ENCODE measurements at regions not wholly inside any gene's neighbourhood (a gene's known extent, or its start where the extent isn't known, plus 50 kb on each side); places are given as distances from the start of the nearest gene placed in this dataset.
"Not testable (repeated sequence)": the region's sequence is repeated elsewhere in the genome, so short reads cannot be mapped to it uniquely, and the experiment has no call there.

DNA sequence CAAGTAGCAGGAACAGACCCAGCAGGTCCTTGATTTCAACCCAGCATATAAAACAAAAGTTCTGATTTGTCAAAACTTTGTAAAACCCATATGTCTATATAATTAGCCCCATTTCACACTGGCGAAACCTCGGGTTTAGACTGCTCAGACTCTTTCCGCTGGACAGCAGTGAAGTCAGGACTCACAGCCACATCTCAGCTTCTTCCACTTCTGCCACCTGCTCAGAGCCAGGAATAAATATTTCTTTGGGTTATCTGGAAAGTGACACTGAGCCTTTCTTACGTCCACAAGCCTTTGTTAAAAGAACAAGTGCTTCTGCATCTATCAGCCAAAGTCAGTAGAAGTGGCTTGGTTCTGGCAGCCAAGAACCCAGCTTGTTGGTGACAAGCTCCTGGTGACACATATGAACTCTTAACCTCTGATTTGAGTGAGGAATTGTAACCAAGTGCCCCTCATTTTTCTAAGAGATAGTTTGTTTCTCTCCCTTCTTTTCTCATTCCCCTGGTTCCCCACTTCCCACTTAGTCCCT lies 118.1 kb upstream of the CHD2 start:
- peaks cover 4% of the 10 kb centered on the region for H3K9me3 Mint-ChIP-seq (ENCODE audit: low read depth, unreplicated experiment)
- intact Hi-C loops (cut with micrococcal nuclease; ENCODE audit: unreplicated experiment) = no loop called here
- no peak overlapping the region for H3K27ac Mint-ChIP-seq (ENCODE audit: unreplicated experiment)
- H3K4me1 Mint-ChIP-seq (ENCODE audit: low read depth, unreplicated experiment) = no peaks in the 10 kb centered on the region
- no TSS peak for BruUV-seq (replicated peaks)
- no peak for DNase-seq
- peaks cover 4% of the 10 kb centered on the region for H3K36me3 Mint-ChIP-seq (ENCODE audit: insufficient read depth, unreplicated experiment)
- no peak overlapping the region for H3K4me3 Mint-ChIP-seq (ENCODE audit: low read depth, unreplicated experiment)
- TF ChIP-seq, protein P1, sequence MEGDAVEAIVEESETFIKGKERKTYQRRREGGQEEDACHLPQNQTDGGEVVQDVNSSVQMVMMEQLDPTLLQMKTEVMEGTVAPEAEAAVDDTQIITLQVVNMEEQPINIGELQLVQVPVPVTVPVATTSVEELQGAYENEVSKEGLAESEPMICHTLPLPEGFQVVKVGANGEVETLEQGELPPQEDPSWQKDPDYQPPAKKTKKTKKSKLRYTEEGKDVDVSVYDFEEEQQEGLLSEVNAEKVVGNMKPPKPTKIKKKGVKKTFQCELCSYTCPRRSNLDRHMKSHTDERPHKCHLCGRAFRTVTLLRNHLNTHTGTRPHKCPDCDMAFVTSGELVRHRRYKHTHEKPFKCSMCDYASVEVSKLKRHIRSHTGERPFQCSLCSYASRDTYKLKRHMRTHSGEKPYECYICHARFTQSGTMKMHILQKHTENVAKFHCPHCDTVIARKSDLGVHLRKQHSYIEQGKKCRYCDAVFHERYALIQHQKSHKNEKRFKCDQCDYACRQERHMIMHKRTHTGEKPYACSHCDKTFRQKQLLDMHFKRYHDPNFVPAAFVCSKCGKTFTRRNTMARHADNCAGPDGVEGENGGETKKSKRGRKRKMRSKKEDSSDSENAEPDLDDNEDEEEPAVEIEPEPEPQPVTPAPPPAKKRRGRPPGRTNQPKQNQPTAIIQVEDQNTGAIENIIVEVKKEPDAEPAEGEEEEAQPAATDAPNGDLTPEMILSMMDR (IDR thresholded peaks at IDR 0.05; ENCODE audit: unreplicated experiment) = no peak
- no peaks in the 10 kb centered on the region for H3K27me3 Mint-ChIP-seq (ENCODE audit: unreplicated experiment)
- CTCF ChIA-PET = no interaction called here

DNA sequence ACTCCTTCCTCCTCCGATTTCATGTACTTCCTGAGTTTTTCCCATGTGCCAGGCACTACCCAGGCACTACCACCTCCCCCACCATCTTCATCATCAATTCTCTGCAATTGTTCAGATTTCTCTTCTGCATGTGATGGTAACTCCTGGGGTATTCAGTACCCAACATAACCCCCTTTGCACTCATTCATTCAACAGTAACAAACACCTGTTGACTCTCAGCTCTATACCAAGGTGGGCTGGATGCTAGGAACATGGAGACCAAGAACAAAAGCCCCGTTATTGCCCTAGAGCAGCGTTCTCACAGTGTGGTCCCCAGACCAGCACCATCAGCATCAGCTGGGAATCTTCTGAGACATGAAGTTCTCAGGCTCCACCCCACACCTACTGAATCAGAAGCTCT lies 113.0 kb upstream of the CHD2 start:
- no peaks in the 10 kb centered on the region for H3K9me3 Mint-ChIP-seq (ENCODE audit: low read depth, unreplicated experiment)
- no peaks in the 10 kb centered on the region for H3K4me1 Mint-ChIP-seq (ENCODE audit: low read depth, unreplicated experiment)
- H3K27ac Mint-ChIP-seq (ENCODE audit: unreplicated experiment) = no peak overlapping the region
- intact Hi-C loops (cut with micrococcal nuclease; ENCODE audit: unreplicated experiment) = no loop called here
- no peaks in the 10 kb centered on the region for H3K27me3 Mint-ChIP-seq (ENCODE audit: unreplicated experiment)
- no peak for DNase-seq
- CTCF ChIA-PET = interaction anchor here (1.1 kb wide), 1 partner anchor 9 kb away, joined by 3 read pairs; no protein-coding TSS in a partner anchor
- TF ChIP-seq, protein P1 (IDR thresholded peaks at IDR 0.05; ENCODE audit: unreplicated experiment) = no peak
- no peaks in the 10 kb centered on the region for H3K36me3 Mint-ChIP-seq (ENCODE audit: insufficient read depth, unreplicated experiment)
- BruUV-seq (replicated peaks) = no TSS peak
- no peak overlapping the region for H3K4me3 Mint-ChIP-seq (ENCODE audit: low read depth, unreplicated experiment)

DNA sequence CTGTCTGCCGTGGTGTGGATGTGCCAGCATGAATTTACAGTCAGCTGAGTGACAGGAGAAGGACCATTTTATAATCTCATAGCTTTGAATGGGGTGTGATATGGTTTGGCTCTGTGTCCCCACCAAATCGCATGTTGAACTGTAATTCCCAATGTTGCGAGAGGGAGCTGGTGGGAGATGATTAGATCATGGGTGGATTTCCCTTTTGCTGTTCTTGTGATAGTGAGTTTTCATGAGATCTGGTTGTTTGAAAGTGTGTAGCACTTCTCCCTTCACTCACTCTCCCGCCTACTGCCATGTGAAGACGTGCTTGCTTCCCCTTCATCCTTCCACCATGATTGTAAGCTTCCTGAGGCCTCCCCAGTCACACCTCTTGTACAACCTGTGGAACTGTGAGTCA lies 111.9 kb upstream of the CHD2 start:
- Mint-ChIP-seq H3K36me3 (ENCODE audit: insufficient read depth, unreplicated experiment) (no peaks in the 10 kb centered on the region), H3K27me3 (ENCODE audit: unreplicated experiment) (no peaks in the 10 kb centered on the region), H3K4me1 (ENCODE audit: low read depth, unreplicated experiment) (no peaks in the 10 kb centered on the region), H3K4me3 (ENCODE audit: low read depth, unreplicated experiment) (no peak overlapping the region), H3K27ac (ENCODE audit: unreplicated experiment) (no peak overlapping the region), H3K9me3 (ENCODE audit: low read depth, unreplicated experiment) (no peaks in the 10 kb centered on the region)
- no TSS peak for BruUV-seq (replicated peaks)
- TF ChIP-seq, protein P1 (IDR thresholded peaks at IDR 0.05; ENCODE audit: unreplicated experiment) = no peak
- no peak for DNase-seq
- CTCF ChIA-PET = interaction anchor here (1.1 kb wide), 1 partner anchor 8 kb away, joined by 3 read pairs; no protein-coding TSS in a partner anchor
- intact Hi-C loops (cut with micrococcal nuclease; ENCODE audit: unreplicated experiment) = no loop called here

DNA sequence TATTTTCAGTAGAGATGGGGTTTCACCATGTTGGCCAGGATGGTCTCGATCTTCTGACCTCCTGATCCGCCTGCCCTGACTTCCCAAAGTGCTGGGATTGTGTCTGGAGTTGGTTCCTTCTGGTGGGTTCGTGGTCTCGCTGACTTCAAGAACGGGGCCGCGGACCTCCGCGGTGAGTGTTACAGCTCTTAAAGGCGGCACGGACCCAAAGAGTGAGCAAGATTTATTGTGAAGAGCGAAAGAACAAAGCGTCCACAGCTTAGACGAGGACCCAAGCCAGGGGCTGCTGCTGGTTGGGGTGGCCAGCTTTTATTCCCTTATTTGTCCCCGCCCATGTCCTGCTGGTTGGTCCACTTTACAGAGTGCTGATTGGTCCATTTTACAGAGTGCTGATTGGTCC lies 111.3 kb upstream of the CHD2 start:
- DNase-seq; H3K27me3 Mint-ChIP-seq (ENCODE audit: unreplicated experiment); H3K4me1 Mint-ChIP-seq (ENCODE audit: low read depth, unreplicated experiment); H3K36me3 Mint-ChIP-seq (ENCODE audit: insufficient read depth, unreplicated experiment); H3K4me3 Mint-ChIP-seq (ENCODE audit: low read depth, unreplicated experiment); CTCF ChIA-PET; H3K27ac Mint-ChIP-seq (ENCODE audit: unreplicated experiment); BruUV-seq (replicated peaks); intact Hi-C loops (cut with micrococcal nuclease; ENCODE audit: unreplicated experiment); H3K9me3 Mint-ChIP-seq (ENCODE audit: low read depth, unreplicated experiment): not testable (repeated sequence)

DNA sequence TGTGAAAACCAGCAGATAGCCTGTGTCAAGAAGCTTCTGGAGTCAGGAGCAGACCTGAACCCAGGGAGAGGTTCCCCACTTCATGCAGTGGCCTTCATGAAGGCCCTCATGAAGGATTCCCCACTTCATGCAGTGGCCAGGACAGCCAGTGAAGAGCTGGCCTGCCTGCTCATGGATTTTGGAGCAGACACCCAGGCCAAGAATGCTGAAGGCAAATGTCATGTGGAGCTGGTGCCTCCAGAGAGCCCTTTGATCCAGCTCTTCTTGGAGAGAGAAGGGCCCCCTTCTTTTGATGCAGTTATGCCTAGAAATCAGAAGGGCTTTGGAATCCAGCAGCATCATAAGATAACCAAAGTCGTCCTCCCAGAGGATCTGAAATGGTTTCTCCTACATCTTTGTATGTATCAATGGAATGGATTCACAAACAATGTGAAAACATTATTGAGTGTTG lies 103.9 kb upstream of the CHD2 start:
- no peak for DNase-seq
- CTCF ChIA-PET = interaction anchor here (1.0 to 3.2 kb wide), 6 partner anchors 8 to 125 kb away, joined by 3 to 24 read pairs (median 14); partner anchors contain the start of gene CHD2
- TF ChIP-seq, protein P1 (IDR thresholded peaks at IDR 0.05; ENCODE audit: unreplicated experiment) = no peak
- no TSS peak for BruUV-seq (replicated peaks)
- Mint-ChIP-seq H3K4me3 (ENCODE audit: low read depth, unreplicated experiment) (no peak overlapping the region), H3K27ac (ENCODE audit: unreplicated experiment) (no peak overlapping the region), H3K36me3 (ENCODE audit: insufficient read depth, unreplicated experiment) (peaks cover 5% of the 10 kb centered on the region), H3K9me3 (ENCODE audit: low read depth, unreplicated experiment) (no peaks in the 10 kb centered on the region), H3K27me3 (ENCODE audit: unreplicated experiment) (no peaks in the 10 kb centered on the region), H3K4me1 (ENCODE audit: low read depth, unreplicated experiment) (peaks cover 12% of the 10 kb centered on the region)
- intact Hi-C loops (cut with micrococcal nuclease; ENCODE audit: unreplicated experiment) = no loop called here

Data from Calu3 (cell line).